Stimulated activated effector memory CD8-positive, alpha-beta T cell treated with anti-CD3 and anti-CD28 coated beads, Interleukin-12 subunit alpha, Interleukin-12 subunit beta, amount 100 ng/mL, for 72 hours (primary cell): ENCODE measurements at regions not wholly inside any gene's neighbourhood (a gene's known extent, or its start where the extent isn't known, plus 50 kb on each side); places are given as distances from the start of the nearest gene placed in this dataset.
"Not testable (repeated sequence)": the region's sequence is repeated elsewhere in the genome, so short reads cannot be mapped to it uniquely, and the experiment has no call there.

Experiments
- ATAC-seq: fragments of 150-1000 bp; cut with Tn5 transposase; 2 replicates; pipeline ENCODE4 v1.10.0; 2021
- DNase-seq, 2 donors: peaks; one replicate each; pipeline ENCODE4 v3.0.0; 2021 to 2022; ENCODE audit warnings: low spot score in 2 of 2
- H3K27ac Mint-ChIP-seq: one replicate; pipeline ENCODE4 v1.8.0; 2022; ENCODE audit warnings: mild to moderate bottlenecking, mixed read lengths
- H3K36me3 Mint-ChIP-seq: one replicate; pipeline ENCODE4 v1.8.0; 2022; ENCODE audit warnings: mild to moderate bottlenecking, mixed read lengths
- H3K4me1 Mint-ChIP-seq: one replicate; pipeline ENCODE4 v1.8.0; 2022; ENCODE audit warnings: mixed read lengths
- H3K4me3 Mint-ChIP-seq: one replicate; pipeline ENCODE4 v1.8.0; 2022; ENCODE audit warnings: mild to moderate bottlenecking, mixed read lengths
- H3K9me3 Mint-ChIP-seq: one replicate; pipeline ENCODE4 v1.8.0; 2022; ENCODE audit warnings: mixed read lengths

DNA sequence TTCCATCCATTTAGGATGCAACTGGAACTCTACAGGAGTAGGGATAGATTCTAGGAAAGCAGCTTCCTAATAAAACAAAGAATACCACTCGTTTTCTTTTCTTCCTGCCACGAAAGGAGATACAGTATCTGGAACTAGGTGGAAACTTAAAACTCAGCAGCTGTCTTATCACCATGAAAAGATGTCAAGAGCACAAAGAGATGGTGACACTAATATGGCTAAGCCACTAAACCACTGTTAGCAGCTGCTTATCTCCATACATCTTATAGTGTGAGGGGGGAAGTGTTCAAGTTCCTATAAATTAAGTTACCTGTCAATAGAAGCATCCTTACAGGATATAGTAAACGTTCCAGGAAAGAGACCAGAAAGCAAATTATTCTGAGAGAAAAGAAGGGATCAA lies 162.5 kb downstream of the TYW3 start:
- ATAC-seq (no peak), DNase-seq (no peak)
- Mint-ChIP-seq H3K36me3 (no peaks in the 10 kb centered on the region), H3K4me3 (no peak overlapping the region), H3K9me3 (peaks cover 14% of the 10 kb centered on the region), H3K27ac (no peak overlapping the region), H3K4me1 (no peaks in the 10 kb centered on the region)

DNA sequence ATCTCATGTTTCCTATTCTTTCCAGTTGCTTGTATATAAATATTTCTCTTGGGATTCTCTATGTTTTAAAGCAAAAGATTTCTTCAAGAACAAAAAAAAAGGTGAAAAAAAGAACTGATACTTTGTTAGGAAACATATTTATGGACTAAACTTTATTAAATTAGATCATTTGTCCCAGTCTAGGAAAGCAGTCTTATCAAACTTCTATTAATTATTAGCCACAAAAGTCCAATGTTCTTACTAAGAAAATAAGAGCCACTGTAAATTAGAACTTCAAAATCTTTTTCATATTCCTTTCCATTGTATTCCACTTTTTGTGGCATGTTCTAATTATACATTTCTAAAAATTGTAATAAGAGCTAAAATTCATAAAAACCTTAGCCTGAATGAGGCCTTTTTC lies 175.2 kb downstream of the TYW3 start:
- DNase-seq (no peak), ATAC-seq (no peak)

DNA sequence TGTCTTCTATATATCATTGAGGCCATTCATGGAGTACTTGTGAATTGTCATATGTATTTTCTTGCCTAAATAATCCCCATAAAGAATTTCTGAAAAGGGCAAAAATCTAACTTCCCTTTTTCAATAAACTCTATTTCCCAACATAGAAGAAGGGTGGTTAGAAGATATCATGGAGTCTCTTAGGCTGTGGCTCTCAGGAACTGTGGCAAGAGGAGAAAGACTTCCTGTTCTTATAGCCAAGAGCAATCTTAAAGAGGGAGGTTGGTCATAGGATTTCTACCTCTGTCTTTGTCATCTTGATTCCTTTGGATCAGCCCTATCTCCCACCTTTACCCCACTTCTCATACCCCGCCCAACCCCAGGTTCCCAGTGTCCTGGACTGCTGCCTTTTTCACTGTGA lies 175.8 kb downstream of the TYW3 start:
- H3K4me3 Mint-ChIP-seq = no peak overlapping the region
- no peaks in the 10 kb centered on the region for H3K4me1 Mint-ChIP-seq
- no peak overlapping the region for H3K27ac Mint-ChIP-seq
- DNase-seq (no peak), ATAC-seq (no peak)
- no peaks in the 10 kb centered on the region for H3K36me3 Mint-ChIP-seq
- peaks cover 8% of the 10 kb centered on the region for H3K9me3 Mint-ChIP-seq

More for the DNA sequence above, 175.2 kb downstream of the TYW3 start:
- H3K27ac Mint-ChIP-seq = no peak overlapping the region
- no peaks in the 10 kb centered on the region for H3K4me1 Mint-ChIP-seq
- peaks cover 8% of the 10 kb centered on the region for H3K9me3 Mint-ChIP-seq
- H3K4me3 Mint-ChIP-seq = no peak overlapping the region
- no peaks in the 10 kb centered on the region for H3K36me3 Mint-ChIP-seq

DNA sequence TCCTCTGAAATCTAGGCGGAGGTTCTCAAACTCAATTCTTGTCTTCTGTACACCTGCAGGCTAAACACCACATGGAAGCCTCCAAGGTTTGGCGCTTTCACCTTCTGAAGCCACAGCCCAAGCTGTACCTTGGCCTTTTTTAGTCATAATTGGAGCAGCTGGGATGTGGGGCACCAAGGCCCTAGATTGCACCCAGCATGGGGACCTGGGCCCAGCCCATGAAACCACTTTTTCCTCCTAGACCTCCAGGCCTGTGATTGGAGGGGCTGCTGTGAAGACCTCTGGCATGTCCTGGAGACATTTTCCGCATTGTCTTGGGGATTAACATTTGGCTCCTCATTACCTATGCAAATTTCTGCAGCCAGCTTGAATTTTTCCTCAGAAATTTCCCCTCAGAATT lies 181.0 kb downstream of the TYW3 start:
- ATAC-seq (no peak), DNase-seq (no peak)
- Mint-ChIP-seq H3K9me3 (peaks cover 13% of the 10 kb centered on the region), H3K4me3 (no peak overlapping the region), H3K36me3 (no peaks in the 10 kb centered on the region), H3K27ac (no peak overlapping the region), H3K4me1 (no peaks in the 10 kb centered on the region)

DNA sequence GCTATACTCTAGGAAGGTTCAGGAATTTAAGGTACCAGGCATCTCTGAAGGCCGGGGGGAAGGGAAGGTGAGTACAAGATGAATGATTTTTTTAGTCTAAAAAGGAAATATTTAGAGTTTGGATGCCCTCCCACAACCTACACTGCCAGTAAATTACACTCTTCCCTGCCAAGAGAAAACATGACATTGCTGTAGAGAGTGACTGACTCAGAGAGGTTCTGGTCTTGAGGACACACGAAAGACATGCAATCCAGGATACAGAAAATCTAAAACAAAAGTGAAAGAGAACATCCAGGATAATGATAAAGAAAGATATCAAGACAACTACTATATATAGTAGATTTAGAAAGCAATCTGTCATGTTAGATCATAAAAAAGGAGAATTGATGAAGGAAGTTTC lies 200.5 kb downstream of the TYW3 start:
- no peaks in the 10 kb centered on the region for H3K4me1 Mint-ChIP-seq
- peaks cover 12% of the 10 kb centered on the region for H3K9me3 Mint-ChIP-seq
- H3K27ac Mint-ChIP-seq = no peak overlapping the region
- no peak overlapping the region for H3K4me3 Mint-ChIP-seq
- DNase-seq = no peak
- ATAC-seq = no peak
- no peaks in the 10 kb centered on the region for H3K36me3 Mint-ChIP-seq

DNA sequence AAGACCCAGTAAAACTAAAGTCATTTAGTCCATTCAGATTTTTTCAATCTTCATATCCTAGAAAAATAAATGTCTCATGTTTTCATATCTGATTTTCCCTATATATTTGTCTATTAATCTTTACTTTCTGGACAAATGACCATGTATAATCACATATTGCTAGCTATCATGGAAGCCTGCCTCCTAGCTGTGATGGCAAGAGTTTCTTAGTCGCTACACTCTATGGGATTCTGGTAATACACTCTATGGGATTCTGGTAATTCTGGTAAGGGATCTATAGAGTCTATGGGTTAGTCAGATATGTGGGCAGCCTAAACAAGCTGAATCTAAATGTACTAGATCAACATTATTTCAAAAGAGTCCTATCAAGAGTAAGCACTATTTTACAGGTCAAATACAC lies 198.7 kb upstream of the LHX8 start:
- ATAC-seq = no peak
- H3K4me3 Mint-ChIP-seq = no peak overlapping the region
- H3K27ac Mint-ChIP-seq = no peak overlapping the region
- no peak for DNase-seq
- H3K9me3 Mint-ChIP-seq = peaks cover 10% of the 10 kb centered on the region
- H3K4me1 Mint-ChIP-seq = no peaks in the 10 kb centered on the region
- H3K36me3 Mint-ChIP-seq = no peaks in the 10 kb centered on the region

DNA sequence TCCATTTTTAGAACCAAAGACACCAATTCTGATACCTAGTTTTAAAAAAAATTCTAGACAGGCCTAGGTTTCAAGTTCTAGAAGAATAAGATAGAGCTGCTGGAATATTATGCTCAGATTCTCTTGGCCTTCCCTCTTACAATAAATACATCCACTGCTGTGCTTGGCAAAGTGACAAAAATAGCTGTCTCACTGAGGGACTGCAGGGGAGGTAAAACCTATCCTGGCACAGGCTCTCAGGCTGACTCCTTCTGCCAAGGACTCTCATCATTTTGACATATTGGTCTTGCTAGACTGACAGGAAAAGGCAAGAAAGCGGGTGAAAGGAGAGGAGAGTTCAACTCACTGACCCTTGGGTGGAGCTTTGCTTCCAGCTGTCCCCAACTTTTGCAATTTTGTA lies 197.0 kb upstream of the LHX8 start:
- Mint-ChIP-seq H3K4me1 (no peaks in the 10 kb centered on the region), H3K4me3 (no peak overlapping the region), H3K27ac (no peak overlapping the region), H3K36me3 (no peaks in the 10 kb centered on the region), H3K9me3 (peaks cover 17% of the 10 kb centered on the region)
- DNase-seq (no peak), ATAC-seq (no peak)

DNA sequence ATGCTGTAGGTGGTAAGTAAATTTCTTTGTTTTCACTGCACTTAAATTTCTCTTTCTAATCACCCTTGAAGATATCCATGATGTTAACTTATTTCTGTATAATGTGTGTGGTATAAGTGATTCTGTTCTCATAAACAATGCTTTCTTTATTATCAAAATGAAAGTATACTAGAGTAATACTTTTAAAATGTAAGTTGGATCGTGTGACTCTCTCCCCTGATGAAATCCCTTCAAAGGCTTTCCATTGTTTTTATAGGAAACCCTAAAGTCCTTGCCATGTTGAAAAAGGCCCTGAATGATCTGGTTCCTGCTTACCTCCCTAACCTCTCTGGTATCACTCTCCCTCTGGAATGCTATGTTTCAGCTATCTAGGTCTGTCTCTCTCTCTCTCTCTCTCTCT lies 191.1 kb upstream of the LHX8 start:
- Mint-ChIP-seq H3K4me1 (no peaks in the 10 kb centered on the region), H3K36me3 (no peaks in the 10 kb centered on the region), H3K4me3 (no peak overlapping the region), H3K27ac (no peak overlapping the region), H3K9me3 (peaks cover 16% of the 10 kb centered on the region)
- ATAC-seq = no peak
- DNase-seq = no peak

DNA sequence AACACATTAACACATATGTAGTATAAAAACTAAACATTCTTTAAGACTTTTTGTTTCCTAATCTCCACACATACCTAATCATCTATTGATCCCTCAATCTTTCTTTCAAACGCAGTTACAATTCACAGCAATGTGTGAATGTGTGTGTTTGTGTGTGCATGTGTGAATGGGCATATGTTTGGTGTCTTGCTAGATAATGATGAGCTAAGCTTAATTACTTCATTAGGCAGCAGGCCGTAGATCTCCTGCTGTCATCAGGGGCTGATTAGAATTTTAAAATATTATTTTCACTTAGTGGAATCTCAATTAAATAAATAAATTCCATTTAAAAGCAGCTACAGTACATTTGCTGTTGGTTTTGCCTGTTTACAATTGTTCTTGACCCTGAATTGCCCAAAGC lies 187.8 kb upstream of the LHX8 start:
- no peak for DNase-seq
- H3K27ac Mint-ChIP-seq = no peak overlapping the region
- H3K4me1 Mint-ChIP-seq = no peaks in the 10 kb centered on the region
- no peak for ATAC-seq
- no peak overlapping the region for H3K4me3 Mint-ChIP-seq
- H3K36me3 Mint-ChIP-seq = no peaks in the 10 kb centered on the region
- peaks cover 9% of the 10 kb centered on the region for H3K9me3 Mint-ChIP-seq

DNA sequence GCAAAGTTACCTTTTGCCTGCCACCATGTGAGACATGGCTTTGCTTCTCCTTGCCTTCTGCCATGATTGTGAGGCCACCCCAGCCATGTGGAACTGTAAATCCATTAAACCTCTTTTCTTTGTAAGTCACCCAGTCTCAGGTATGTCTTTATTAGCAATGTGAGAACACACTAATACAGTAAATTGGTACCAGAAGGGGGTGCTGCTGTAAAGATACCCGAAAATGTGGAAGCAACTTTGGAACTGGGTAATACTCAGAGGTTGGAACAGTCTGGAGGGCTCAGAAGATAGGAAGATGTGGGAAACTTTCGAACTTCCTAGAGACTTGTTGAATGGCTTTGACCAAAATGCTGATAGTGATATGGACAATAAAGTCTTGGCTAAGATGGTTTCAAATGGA lies 184.8 kb upstream of the LHX8 start:
- not testable (repeated sequence) for H3K4me1 Mint-ChIP-seq, H3K27ac Mint-ChIP-seq, H3K9me3 Mint-ChIP-seq, DNase-seq, H3K4me3 Mint-ChIP-seq, ATAC-seq, H3K36me3 Mint-ChIP-seq

DNA sequence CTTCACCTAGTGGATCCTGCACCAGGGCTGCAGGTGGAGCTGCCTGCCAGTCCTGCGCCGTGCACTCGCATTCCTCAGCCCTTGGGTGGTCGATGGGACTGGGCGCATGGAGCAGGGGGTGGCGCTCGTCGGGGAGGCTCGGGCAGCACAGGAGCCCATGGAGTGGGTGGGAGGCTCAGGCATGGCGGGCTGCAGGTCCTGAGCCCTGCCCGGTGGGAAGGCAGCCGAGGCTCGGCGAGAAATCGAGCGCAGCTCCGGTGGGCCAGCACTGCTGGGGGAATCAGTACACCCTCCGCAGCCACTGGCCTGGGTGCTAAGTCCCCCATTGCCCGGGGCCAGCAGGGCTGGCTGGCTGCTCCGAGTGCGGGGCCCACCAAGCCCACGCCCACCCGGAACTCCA lies 182.2 kb upstream of the LHX8 start:
- not testable (repeated sequence) for DNase-seq, H3K36me3 Mint-ChIP-seq, H3K4me3 Mint-ChIP-seq, H3K9me3 Mint-ChIP-seq, ATAC-seq, H3K27ac Mint-ChIP-seq, H3K4me1 Mint-ChIP-seq

DNA sequence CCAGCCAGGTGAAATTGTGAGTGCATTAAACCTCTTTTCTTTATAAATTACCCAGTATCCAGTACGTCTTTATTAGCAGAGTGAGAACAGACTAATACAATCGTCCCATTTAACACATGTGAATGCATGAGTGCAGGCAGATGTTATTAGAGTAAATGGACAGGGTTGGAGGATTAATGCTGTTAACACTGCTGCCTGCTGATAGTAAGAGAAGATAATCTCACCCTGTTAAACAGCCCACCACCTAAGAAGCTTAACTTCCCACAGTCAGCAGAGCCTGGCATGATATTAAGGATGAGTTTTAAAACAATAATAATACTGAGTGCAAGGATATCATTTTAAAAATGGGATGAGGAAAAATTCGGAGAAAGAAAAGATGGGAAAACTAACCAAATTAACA lies 181.4 kb upstream of the LHX8 start:
- DNase-seq = no peak
- H3K4me1 Mint-ChIP-seq = no peaks in the 10 kb centered on the region
- H3K9me3 Mint-ChIP-seq = peaks cover 5% of the 10 kb centered on the region
- no peak overlapping the region for H3K4me3 Mint-ChIP-seq
- H3K27ac Mint-ChIP-seq = no peak overlapping the region
- H3K36me3 Mint-ChIP-seq = no peaks in the 10 kb centered on the region
- no peak for ATAC-seq

DNA sequence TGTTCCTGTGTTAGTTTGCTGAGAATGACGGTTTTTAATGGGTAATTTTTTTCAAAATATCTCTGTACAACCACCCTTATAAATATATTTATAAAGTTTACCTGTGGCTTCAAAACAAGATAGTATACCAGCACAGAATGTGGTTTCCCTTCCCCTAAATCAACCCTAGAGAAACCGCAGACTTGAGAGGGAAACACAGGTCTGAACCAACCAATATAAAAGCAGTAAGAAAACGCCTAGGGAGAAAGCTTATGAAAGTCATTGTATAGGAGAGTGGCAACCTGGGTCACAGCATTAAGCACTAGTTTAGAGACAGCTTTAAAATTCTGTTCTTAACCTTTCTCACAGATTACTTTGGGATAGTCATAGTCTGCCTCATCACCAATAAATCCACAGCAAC lies 180.6 kb upstream of the LHX8 start:
- DNase-seq (no peak), ATAC-seq (no peak)
- H3K4me3 Mint-ChIP-seq = no peak overlapping the region
- no peak overlapping the region for H3K27ac Mint-ChIP-seq
- H3K36me3 Mint-ChIP-seq = no peaks in the 10 kb centered on the region
- peaks cover 6% of the 10 kb centered on the region for H3K9me3 Mint-ChIP-seq
- no peaks in the 10 kb centered on the region for H3K4me1 Mint-ChIP-seq

DNA sequence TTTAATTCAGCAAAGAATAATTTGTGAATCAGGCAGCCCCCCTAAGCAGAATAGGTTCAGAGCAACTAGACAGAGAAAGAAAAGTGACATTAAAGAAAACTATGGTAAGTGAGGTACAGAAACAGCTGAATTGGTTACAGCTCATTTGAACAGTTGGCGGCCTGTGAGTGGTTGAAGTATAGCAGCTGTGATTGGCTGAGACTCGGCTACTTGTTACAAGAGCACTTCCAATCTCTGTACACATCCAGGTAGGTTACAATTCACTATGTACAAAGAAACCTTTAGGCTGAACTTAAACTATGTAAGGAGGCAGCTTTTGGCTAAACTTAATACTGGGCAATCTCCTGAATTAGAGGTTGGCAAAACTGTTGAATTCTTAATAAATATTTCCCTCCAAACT lies 171.1 kb upstream of the LHX8 start:
- no peak overlapping the region for H3K27ac Mint-ChIP-seq
- DNase-seq (no peak), ATAC-seq (no peak)
- H3K4me1 Mint-ChIP-seq = no peaks in the 10 kb centered on the region
- no peak overlapping the region for H3K4me3 Mint-ChIP-seq
- H3K9me3 Mint-ChIP-seq = no peaks in the 10 kb centered on the region
- no peaks in the 10 kb centered on the region for H3K36me3 Mint-ChIP-seq

DNA sequence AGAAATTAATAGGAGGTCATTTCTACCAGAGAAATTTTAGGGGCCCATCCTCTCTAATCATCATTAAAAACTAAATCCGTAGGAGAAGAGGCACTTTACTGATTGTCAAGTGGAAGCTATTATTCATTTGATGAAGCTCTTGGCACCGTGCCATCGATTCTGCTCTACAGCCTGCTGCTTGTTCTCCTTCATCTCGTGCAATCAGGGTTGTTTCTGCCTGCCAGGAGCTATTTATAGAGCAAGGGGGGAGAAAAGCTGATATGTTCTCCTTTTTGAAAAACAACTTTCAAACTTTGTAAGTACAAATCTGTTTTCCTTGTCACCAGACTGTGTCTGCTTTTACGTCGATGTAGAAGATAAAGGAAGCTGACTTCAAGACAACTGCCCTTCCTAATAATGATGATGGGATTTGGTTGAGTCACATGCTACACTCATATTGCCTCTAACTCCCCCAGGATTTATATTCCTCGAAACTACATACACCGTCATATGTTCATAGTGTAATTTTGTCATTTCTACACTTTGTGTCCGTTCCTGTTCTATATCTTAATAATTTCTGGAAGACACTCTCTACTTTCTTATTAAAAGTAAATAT lies 169.6 kb upstream of the LHX8 start:
- Mint-ChIP-seq H3K27ac (no peak overlapping the region), H3K4me3 (no peak overlapping the region), H3K9me3 (no peaks in the 10 kb centered on the region), H3K36me3 (no peaks in the 10 kb centered on the region), H3K4me1 (no peaks in the 10 kb centered on the region)
- no peak for DNase-seq
- no peak for ATAC-seq

DNA sequence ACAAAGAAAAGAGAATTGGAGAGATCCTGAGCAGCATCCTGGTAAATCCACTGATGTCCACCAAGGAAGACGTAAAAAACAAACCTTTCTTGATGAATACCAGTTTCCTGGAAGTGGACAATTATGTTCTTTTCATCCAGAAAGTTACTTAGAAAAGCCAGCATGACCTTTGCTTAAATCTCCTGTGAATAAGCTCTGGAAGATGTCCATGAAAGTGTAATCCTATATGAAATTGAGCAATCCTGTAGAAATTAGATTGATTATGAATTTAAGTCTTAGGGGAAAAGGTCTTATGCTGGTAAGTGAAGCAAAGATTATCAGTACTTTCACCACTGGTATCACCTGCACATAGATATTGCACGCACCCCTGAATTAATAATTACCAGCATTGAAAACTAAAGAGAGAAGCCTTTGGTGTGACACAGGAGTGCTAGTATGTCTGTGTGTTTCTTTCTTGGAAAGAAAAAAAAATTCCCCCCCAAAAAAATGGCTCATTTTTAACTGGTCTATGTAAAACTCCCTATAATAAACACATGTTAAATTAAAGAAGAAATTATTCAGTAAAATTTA lies 164.5 kb upstream of the LHX8 start:
- ATAC-seq (no peak), DNase-seq (no peak)
- Mint-ChIP-seq H3K36me3 (no peaks in the 10 kb centered on the region), H3K27ac (no peak overlapping the region), H3K4me3 (no peak overlapping the region), H3K9me3 (peaks cover 2% of the 10 kb centered on the region), H3K4me1 (no peaks in the 10 kb centered on the region)

DNA sequence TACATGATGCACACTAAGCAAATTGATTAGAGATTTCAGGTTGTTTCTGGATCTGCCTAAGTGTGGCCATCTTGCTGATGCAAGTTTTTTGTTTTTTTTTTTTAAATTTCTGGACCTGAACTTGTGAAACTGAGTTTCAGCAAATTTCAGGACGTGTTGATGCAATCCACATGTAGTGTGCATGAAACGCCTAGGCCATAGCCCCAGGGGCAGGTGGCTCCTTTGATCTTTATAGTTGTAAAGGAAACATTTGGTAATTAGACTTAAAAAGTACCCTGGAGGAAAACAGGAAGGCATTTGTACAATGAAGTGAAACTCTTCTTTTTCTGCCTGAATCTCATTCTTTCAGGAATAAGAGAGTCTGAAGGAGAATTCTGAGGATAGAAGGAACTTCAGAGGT lies 162.2 kb upstream of the LHX8 start:
- Mint-ChIP-seq H3K36me3 (no peaks in the 10 kb centered on the region), H3K27ac (no peak overlapping the region), H3K9me3 (peaks cover 8% of the 10 kb centered on the region), H3K4me3 (no peak overlapping the region), H3K4me1 (no peaks in the 10 kb centered on the region)
- no peak for ATAC-seq
- DNase-seq = no peak
